Smooth muscle cell of the brain vasculature (primary cell): ENCODE measurements at regions not wholly inside any gene's neighbourhood (a gene's known extent, or its start where the extent isn't known, plus 50 kb on each side); places are given as distances from the start of the nearest gene placed in this dataset.

Source experiments
- DNase-seq: peaks from one replicate; pipeline ENCODE4 v3.0.0-alpha.2; 2012; ENCODE audit warnings: low read depth, low spot score

DNA sequence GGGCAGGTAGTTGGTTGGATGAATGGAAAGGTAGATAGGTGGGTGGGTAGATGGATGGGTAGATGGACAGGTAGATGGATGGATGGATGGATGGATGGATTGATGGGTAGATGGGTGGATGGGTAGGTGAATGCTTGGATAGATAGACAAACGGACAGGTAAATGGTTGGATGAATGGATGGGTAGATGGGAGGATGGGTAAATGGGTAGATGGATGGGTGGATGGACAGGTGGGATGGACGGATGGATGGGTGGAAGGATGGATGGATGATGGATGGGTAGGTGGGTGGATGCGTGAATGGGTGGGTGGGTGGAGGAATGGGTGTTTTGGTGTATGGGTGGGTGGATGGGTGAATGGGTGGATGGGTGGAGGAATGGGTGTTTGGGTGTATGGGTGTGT is 50.1 kb upstream of the ASAP2 start:
- DNase-seq, result no peak

- DNase-seq, result no peak
Measured at GRCh38 chr2:9154061-9154460, 52.6 kb upstream of the ASAP2 start.

DNA sequence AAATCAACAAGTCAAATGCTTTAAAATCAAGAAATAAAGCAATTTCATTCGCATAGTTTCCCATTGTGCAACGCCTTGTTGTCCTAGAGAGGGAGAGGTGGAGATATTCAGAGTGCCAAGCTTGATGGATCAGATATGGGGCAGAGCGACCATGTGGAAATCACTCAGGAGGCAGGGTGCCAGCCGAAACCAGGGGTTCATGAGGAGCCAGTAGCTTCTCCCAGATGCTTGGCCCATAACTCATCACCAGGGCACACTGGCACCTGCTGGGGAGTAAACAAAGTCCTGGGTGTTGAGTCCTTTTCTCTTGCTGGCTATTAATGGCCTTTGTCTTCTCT is 53.0 kb upstream of the ASAP2 start:
- no peak for DNase-seq

DNA sequence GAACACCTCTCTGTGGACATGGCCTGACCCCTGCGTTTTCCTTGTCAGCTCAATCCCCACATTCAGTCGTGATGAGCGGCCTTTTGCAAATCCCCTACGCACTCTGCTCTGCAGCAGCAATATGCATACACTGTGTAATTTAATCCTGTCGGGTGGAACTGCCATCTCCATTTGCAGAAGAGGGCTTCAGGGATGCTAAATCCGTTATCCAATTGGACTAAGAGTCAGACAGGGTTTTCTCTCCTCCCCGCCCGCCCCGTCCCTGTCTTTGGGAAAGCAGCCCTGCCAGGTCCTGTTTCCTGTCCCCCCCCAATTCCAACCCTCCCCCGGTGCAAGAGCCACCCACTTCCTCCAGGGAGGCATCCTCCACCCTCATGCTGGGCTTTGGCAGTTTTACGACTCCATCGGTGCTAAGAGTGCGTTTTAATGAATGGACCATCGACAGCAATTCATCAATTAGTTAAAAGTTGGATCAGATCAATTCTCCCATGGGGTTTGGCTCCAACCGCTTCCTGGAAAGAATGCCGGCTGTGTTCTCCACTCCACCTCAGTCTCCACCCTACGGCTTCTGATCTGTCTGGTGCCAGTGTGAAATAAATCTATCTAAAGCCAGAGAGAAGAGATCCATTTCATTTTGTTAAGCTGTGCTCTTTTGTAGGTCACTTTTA is 53.5 kb upstream of the ASAP2 start:
- no peak for DNase-seq

DNA sequence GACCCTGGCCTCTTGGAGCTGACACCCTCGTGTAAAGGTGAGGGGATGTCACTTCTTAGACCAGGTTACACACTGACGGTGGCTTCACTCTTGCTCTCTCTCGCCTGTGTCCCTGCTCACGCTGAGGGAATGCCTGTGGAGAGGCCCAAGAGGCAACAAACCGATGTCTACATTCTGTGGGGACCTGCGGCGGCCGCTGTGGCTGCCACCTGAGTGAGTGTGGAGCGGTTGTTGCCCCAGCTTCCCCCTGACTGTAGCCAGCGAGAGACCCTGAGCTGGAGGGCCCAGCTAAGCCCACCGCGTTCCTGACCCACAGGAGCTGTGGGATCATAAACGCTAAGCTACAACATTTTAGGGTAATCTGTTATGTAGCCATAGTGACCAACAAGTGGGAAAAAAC is 55.7 kb upstream of the ASAP2 start:
- DNase-seq, result no peak

DNA sequence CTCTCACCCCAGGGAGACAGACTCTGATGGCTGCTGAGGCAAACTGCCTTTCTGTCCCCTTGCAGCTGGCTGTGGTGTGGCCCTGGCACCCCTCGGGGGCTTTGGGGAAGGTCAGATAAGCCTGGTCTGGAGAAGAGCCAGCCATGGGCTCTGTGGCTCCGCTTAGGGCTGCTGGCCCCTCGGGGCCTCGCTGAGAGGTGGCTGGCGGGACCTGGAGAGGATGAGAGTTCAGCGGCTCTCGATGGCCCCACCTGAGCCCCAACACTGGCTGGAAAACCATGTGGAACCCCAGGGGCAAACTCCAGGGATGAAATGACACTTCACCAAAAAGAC is 56.1 kb upstream of the ASAP2 start:
- DNase-seq, result no peak

- DNase-seq, result no peak
Measured at GRCh38 chr2:9149726-9150567, 56.7 kb upstream of the ASAP2 start.

DNA sequence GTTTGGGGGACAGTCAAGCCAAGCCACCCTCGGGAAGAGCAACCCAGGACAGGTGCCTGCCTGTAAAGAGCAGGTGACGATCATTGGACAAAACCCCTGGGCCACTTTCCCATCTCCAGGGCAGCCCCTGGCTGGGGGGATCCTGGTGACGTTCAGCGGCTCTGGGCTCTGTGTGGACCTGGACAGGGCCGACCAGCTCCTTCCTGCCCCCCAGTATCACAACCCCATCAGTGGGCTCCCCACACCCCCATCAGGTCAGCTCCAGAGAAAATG is 57.3 kb upstream of the ASAP2 start:
- DNase-seq, result no peak

DNA sequence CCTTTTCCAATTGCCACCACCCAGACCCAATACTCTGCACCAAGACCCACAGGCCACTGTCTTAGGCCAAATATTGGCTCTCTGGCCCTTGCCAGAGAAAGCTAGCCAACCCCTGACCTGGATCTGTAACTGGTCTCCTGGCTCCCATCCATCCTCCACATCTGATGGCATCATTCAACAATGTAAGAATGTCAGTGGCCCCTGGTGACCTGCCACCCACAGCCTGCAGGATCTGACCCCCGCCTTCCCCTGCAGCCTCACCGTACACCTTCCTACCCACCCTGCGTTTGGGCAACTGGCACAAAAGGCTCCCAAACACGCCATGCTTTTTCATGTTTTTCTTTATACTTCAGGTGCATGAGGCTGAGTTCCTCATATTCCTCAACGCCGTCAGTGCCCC is 60.0 kb upstream of the ASAP2 start:
- no peak for DNase-seq

GRCh38 chr2:9145752-9146430 is 60.7 kb upstream of the ASAP2 start:
- no peak for DNase-seq

- DNase-seq, result no peak
Measured at GRCh38 chr2:9145109-9145751, 61.4 kb upstream of the ASAP2 start.

DNA sequence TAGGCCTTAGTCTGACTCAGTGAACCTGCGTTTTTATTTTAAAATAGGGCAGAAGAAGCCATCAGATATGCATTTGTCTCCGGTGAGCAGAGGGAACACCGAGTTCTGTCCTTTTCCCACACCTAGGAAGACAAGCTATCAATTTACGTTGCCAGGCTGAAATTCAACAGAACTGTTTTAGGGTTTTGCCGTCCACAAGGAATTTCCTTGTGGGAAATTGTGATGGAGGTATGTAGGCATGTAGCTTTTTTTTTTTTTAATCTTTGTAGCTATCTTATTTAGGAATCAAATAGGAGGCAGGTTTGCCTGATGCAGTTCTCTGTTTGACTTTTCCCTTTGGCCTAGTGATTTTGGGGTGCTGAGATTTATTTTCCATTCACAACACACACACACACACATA is 62.0 kb upstream of the ASAP2 start:
- DNase-seq, result no peak

DNA sequence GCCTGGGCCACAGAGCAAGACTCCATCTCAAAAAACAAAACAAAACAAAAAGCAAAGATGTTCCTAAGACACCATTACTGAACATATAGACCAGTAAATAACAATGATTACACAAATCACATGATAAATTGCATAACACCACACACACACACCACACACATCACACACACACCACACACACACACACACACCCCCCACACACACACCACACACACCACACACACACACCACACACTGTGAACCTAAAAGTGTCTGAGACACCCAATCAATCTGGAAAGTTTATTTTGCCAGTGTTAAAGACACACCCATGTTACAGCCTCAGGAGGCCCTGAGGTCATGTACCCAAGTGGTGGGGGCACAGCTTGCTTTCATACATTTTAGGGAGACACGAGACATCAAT is 62.6 kb upstream of the ASAP2 start:
- no peak for DNase-seq

- DNase-seq, result no peak
Measured at GRCh38 chr2:9143264-9143815, 63.3 kb upstream of the ASAP2 start.

- peak; percentile 46 for DNase-seq
Measured at GRCh38 chr2:9142551-9143263, 63.9 kb upstream of the ASAP2 start.

GRCh38 chr2:9141706-9142460 is 64.7 kb upstream of the ASAP2 start:
- no peak for DNase-seq

GRCh38 chr2:9141091-9141667 is 65.4 kb upstream of the ASAP2 start:
- no peak for DNase-seq

DNA sequence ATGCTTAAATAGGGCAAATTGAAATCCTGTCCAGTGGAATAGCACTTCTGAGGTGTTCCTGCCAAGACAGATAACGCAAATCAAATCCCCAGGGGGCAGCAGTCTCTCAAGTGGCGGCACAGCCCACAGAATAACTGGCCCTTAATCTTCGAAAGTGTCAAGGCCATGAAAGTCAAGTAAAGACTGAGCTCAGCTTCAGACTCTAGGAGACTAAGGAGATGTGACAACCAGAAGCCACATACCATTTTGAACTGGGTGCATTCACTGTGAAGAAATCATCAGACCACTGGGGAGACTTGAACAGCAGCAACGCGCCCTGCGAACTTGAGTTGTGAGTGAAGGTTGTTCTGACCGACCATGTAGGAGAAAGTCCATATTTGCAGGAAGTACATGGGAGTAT is 66.0 kb upstream of the ASAP2 start:
- no peak for DNase-seq

GRCh38 chr2:9139491-9140443 is 66.8 kb upstream of the ASAP2 start:
- peak; percentile 32 for DNase-seq
